Ecto neural progenitor cell (in vitro differentiated cells): ENCODE measurements at regions not wholly inside any gene's neighbourhood (a gene's known extent, or its start where the extent isn't known, plus 50 kb on each side); places are given as distances from the start of the nearest gene placed in this dataset.
"Not testable (repeated sequence)": the region's sequence is repeated elsewhere in the genome, so short reads cannot be mapped to it uniquely, and the experiment has no call there.

Source experiments
- DNase-seq: peaks from one replicate; pipeline ENCODE4 v3.0.0-alpha.2; 2018; ENCODE audit warnings: low spot score

- DNase-seq = no peak
Measured at GRCh38 chr13:80173224-80173623, 167.7 kb downstream of the SPRY2 start.

- no peak for DNase-seq
Measured at GRCh38 chr13:80171096-80171495, 169.8 kb downstream of the SPRY2 start.

- no peak for DNase-seq
Measured at GRCh38 chr13:80168089-80168850, 172.7 kb downstream of the SPRY2 start.

GRCh38 chr13:80166352-80166751, 174.6 kb downstream of the SPRY2 start:
- DNase-seq = no peak

- no peak for DNase-seq
Measured at GRCh38 chr13:80164462-80164861, 176.5 kb downstream of the SPRY2 start.

GRCh38 chr13:80161896-80162295, 179.0 kb downstream of the SPRY2 start:
- no peak for DNase-seq

GRCh38 chr13:80161219-80161618, 179.7 kb downstream of the SPRY2 start:
- DNase-seq = no peak

- no peak for DNase-seq
Measured at GRCh38 chr13:80160110-80160509, 180.8 kb downstream of the SPRY2 start.

GRCh38 chr13:80157261-80157932, 183.5 kb downstream of the SPRY2 start:
- no peak for DNase-seq

- not testable (repeated sequence) for DNase-seq
Measured at GRCh38 chr13:80152142-80152541, 188.8 kb downstream of the SPRY2 start.

- no peak for DNase-seq
Measured at GRCh38 chr13:80151016-80151415, 189.9 kb downstream of the SPRY2 start.

GRCh38 chr13:80149736-80150135, 191.2 kb downstream of the SPRY2 start:
- no peak for DNase-seq

- no peak for DNase-seq
Measured at GRCh38 chr13:80145171-80145690, 195.7 kb downstream of the SPRY2 start.

- DNase-seq = no peak
Measured at GRCh38 chr13:80144493-80144892, 196.4 kb downstream of the SPRY2 start.

- no peak for DNase-seq
Measured at GRCh38 chr13:80141123-80141849, 199.6 kb downstream of the SPRY2 start.

- no peak for DNase-seq
Measured at GRCh38 chr13:80140685-80141084, 200.2 kb downstream of the SPRY2 start.

GRCh38 chr13:80139196-80139595, 201.7 kb downstream of the SPRY2 start:
- DNase-seq = no peak

- DNase-seq = no peak
Measured at GRCh38 chr13:80137994-80138393, 202.9 kb downstream of the SPRY2 start.

GRCh38 chr13:80134346-80134745, 206.6 kb downstream of the SPRY2 start:
- no peak for DNase-seq

GRCh38 chr13:80133631-80134261, 207.2 kb downstream of the SPRY2 start:
- no peak for DNase-seq

- DNase-seq = peak; percentile 54
Measured at GRCh38 chr13:80132741-80133601, 208.0 kb downstream of the SPRY2 start.
